Pancreas (tissue), 10 donors: ENCODE measurements at regions not wholly inside any gene's neighbourhood (a gene's known extent, or its start where the extent isn't known, plus 50 kb on each side); places are given as distances from the start of the nearest gene placed in this dataset.

Experiments
- ATAC-seq, 4 donors: fragments of 200-7000 bp; cut with Tn5 transposase; one replicate each; pipeline versions ENCODE4 v1.8.0 to v1.9.1; 2020; ENCODE audit warnings: mild to moderate bottlenecking in 4 of 4, moderate library complexity in 4 of 4
- DNase-seq, 6 donors: peaks; one replicate each; pipeline ENCODE4 v3.0.0-alpha.2; 2020
- FAIRE-seq: peaks from 2 replicates; lab custom pipeline; 2012; peaks lifted over from hg19 to GRCh38; lab: Jason Lieb, UNC
- H3K27ac ChIP-seq, 4 donors: fragments of 200-600 bp; sonication (generic); 1 replicate in 3 of 4; 2 replicates in 1 of 4; pipeline versions ENCODE4 v1.5.0 to v1.8.0; 2020
- H3K27me3 ChIP-seq, 4 donors: fragments of 200-600 bp; one replicate each; pipeline ENCODE4 v1.8.0; 2021
- H3K36me3 ChIP-seq, 3 donors: fragments of 200-600 bp; sonication (generic) in 1 of 3; one replicate each; pipeline versions ENCODE4 v1.5.0 to v1.8.0; 2020 to 2021
- H3K4me1 ChIP-seq, 3 donors: fragments of 200-600 bp; one replicate each; pipeline ENCODE4 v1.8.0; 2021
- H3K4me3 ChIP-seq, 4 donors: fragments of 200-600 bp; sonication (generic) in 2 of 4; one replicate each; pipeline versions ENCODE4 v1.5.0 to v1.8.0; 2020 to 2021
- H3K9me3 ChIP-seq, 4 donors: fragments of 200-600 bp; one replicate each; pipeline ENCODE4 v1.8.0; 2021
- CTCF ChIP-seq, 4 donors: fragments of 200-600 bp; sonication (generic) in 3 of 4; IDR thresholded peaks; one replicate each; pipeline versions ENCODE4 v1.5.0 to v1.8.0; 2021; ENCODE audit warnings: antibody characterized with exemption in 4 of 4
- WGBS, 2 donors: extraction: QIAGEN DNeasy Blood & Tissue Kit; methylation state at CpG; one replicate each; pipeline ENCODE4 v1.1.7; 2013; 5-methylcytosine and 5-hydroxymethylcytosine counted together
- intact Hi-C, 3 donors: fragments of 100-400 bp; cut with DNase I; formaldehyde crosslinking; loops; one replicate each; pipeline versions ENCODE4 v1.11.1 to v1.14.2; 2022
- donor health status: healthy with polysubstance abuse.
- donor health status: DM: no; HTN: no; CAD: no; lungs with moderate emphysema.
- donor health status: DM: no; HTN: no; CAD: no.
- donor health status: control.
- donor health status: control.
- donor health status: Bipolar disorder and iron deficiency.
- donor health status: DM: yes; HTN: yes; CAD: no.
- donor health status: DM: no; HTN: no; CAD: no.
- donor health status: DM: no; HTN: no; CAD: no.
- donor health status: DM: yes; HTN: yes; CAD: no.

GRCh38 chr13:84025824-84026223 lies 143.6 kb upstream of the SLITRK1 start:
- Histone ChIP-seq H3K9me3 (no peaks in the 10 kb centered on the region), H3K27ac (no peak overlapping the region), H3K27me3 (no peaks in the 10 kb centered on the region), H3K4me3 (no peak overlapping the region), H3K4me1 (no peaks in the 10 kb centered on the region), H3K36me3 (no peaks in the 10 kb centered on the region)
- DNase-seq (no peak), FAIRE-seq (no peak), ATAC-seq (no peak)
- no peak for TF ChIP-seq CTCF (IDR thresholded peaks at IDR 0.05)
- WGBS, 2 donors, result 75 to 78% methylated on average over 1 of the region's 1 CpG
- intact Hi-C loops, result no loop called here

- no peak for FAIRE-seq
- Histone ChIP-seq H3K27ac (no peak overlapping the region), H3K36me3 (no peaks in the 10 kb centered on the region), H3K9me3 (no peaks in the 10 kb centered on the region), H3K4me3 (no peak overlapping the region), H3K4me1 (no peaks in the 10 kb centered on the region), H3K27me3 (no peaks in the 10 kb centered on the region)
- ATAC-seq, result no peak
- WGBS, 2 donors, result 78 to 82% methylated on average over 9 of the region's 9 CpGs
- no peak for DNase-seq
- intact Hi-C loops, result no loop called here
- no peak for TF ChIP-seq CTCF (IDR thresholded peaks at IDR 0.05)
Measured at GRCh38 chr13:83996415-83996814, 114.1 kb upstream of the SLITRK1 start.

GRCh38 chr13:83995930-83996329 lies 113.7 kb upstream of the SLITRK1 start:
- no peaks in the 10 kb centered on the region for H3K36me3 ChIP-seq
- no peak overlapping the region for H3K27ac ChIP-seq
- 90 to 92% methylated on average over 7 of the region's 7 CpGs for WGBS, 2 donors
- H3K4me3 ChIP-seq, result no peak overlapping the region
- ATAC-seq (no peak), DNase-seq (no peak), FAIRE-seq (no peak)
- TF ChIP-seq CTCF (IDR thresholded peaks at IDR 0.05), result no peak
- intact Hi-C loops, result no loop called here
- H3K9me3 ChIP-seq, result no peaks in the 10 kb centered on the region
- no peaks in the 10 kb centered on the region for H3K27me3 ChIP-seq
- H3K4me1 ChIP-seq, result no peaks in the 10 kb centered on the region

- Histone ChIP-seq H3K9me3 (no peaks in the 10 kb centered on the region), H3K27me3 (no peaks in the 10 kb centered on the region), H3K27ac (no peak overlapping the region), H3K4me3 (no peak overlapping the region), H3K36me3 (no peaks in the 10 kb centered on the region), H3K4me1 (no peaks in the 10 kb centered on the region)
- DNase-seq, result no peak
- intact Hi-C loops, result no loop called here
- WGBS, 2 donors, result 76 to 85% methylated on average over 13 of the region's 13 CpGs
- no peak for TF ChIP-seq CTCF (IDR thresholded peaks at IDR 0.05)
- ATAC-seq, result no peak
- no peak for FAIRE-seq
Measured at GRCh38 chr13:83992566-83993358, 110.5 kb upstream of the SLITRK1 start.

GRCh38 chr13:83987394-83987793 lies 105.1 kb upstream of the SLITRK1 start:
- no peak for TF ChIP-seq CTCF (IDR thresholded peaks at IDR 0.05)

More at GRCh38 chr13:83987394-83987793, 105.1 kb upstream of the SLITRK1 start:
- no peak overlapping the region for H3K27ac ChIP-seq
- no peak overlapping the region for H3K4me3 ChIP-seq
- no peaks in the 10 kb centered on the region for H3K36me3 ChIP-seq
- DNase-seq (no peak), FAIRE-seq (no peak), ATAC-seq (no peak)
- WGBS, 2 donors, result 91 to 92% methylated on average over 1 of the region's 1 CpG
- H3K27me3 ChIP-seq, result no peaks in the 10 kb centered on the region
- H3K9me3 ChIP-seq, result no peaks in the 10 kb centered on the region
- H3K4me1 ChIP-seq, result no peaks in the 10 kb centered on the region
- intact Hi-C loops, result no loop called here
